GM21786 (cell line): ENCODE measurements at regions not wholly inside any gene's neighbourhood (a gene's known extent, or its start where the extent isn't known, plus 50 kb on each side); places are given as distances from the start of the nearest gene placed in this dataset.
"Not testable (repeated sequence)": the region's sequence is repeated elsewhere in the genome, so short reads cannot be mapped to it uniquely, and the experiment has no call there.

Experiments used
- ATAC-seq: cut with Tn5 transposase; IDR thresholded peaks from one replicate; pipeline ENCODE4 v1.9.1; 2021; ENCODE audit not compliant: unreplicated experiment

DNA sequence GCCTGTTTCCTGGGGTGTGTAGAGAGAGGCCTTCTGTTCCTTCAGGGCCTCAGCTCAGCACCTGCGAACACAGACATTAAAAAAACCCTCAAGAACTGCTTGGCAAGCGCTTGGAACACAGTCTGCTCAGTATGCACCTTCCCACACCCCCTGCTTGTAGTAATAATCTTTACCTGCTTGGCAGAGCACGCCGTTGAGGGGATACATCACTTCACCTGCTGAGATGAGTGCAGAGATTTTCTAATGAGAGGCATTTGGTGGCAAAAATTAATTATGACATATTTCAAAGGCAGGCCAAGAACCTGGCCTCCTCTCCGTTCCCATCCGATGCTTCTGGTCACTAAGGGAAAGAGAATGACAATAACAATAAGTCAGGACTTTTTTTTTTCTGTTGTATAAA lies 93.4 kb upstream of the DPP6 start:
- ATAC-seq: not testable (repeated sequence)

DNA sequence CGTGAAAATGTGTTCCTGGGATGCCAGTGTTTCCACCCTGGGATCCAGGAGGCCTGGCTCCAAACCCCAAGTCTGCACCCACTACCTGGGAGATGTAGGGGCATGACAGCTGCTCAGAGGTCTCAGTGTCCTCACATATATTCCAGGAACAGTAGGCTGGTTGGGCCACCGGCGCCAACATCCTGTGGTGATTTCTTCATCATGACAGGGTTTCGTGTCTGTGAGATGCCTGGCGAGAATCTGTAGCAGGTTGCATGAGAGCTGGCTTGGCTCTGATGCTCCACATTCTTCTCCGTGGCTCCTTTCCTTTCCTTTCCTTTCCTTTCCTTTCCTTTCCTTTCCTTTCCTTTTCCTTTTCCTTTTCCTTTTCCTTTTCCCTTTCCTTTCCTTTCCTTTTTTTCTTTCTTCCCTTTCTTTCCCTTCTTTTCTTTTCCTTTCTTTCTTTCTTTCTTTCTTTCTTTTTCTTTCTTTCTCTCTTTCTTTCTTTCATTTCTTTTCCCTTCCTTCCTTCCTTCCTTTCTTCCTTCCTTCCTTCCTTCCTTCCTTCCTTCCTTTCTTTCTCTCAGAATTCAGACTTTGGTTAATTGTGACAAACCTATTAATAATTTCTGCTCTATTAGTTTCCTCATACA lies 87.6 kb upstream of the DPP6 start:
- not testable (repeated sequence) for ATAC-seq

DNA sequence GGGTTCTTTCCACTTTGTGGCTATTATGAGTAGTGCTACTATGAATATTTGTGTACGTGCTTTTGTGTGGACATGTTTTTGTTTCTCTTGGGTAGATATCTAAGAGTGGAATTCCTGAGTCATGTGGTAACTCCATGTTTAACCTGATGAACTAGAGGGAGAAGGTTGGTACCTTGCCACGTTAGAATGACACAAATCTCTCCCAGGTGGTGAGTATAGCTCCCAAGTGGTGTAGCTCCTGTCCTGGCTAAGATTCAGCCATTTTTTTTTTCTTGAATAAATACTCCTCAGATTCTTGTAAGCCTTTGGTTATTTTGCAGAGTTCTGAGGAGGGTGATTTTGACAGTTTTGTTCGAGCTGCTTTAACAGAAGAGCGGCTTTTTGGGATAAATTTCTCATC lies 83.2 kb upstream of the DPP6 start:
- not testable (repeated sequence) for ATAC-seq

DNA sequence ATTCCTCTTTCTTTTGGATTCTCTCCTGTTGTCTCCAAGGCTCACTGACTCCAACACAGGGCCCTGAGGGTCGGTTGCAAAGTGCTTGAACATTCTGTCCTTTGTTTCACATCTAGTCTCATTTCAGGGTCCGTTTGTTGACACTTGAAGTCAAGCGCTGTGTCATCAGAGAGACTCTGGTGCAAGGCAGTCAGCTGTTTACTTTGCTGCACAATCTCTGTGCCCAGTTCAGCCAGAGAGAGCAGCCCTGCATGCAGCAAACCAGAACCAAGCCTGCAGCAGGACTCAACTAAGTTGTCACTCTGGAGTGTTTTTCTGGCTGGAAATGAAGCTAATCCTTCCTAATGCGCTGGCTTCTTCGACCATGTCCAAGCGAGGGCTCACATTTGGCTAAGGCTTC lies 77.6 kb upstream of the DPP6 start:
- ATAC-seq: not testable (repeated sequence)

DNA sequence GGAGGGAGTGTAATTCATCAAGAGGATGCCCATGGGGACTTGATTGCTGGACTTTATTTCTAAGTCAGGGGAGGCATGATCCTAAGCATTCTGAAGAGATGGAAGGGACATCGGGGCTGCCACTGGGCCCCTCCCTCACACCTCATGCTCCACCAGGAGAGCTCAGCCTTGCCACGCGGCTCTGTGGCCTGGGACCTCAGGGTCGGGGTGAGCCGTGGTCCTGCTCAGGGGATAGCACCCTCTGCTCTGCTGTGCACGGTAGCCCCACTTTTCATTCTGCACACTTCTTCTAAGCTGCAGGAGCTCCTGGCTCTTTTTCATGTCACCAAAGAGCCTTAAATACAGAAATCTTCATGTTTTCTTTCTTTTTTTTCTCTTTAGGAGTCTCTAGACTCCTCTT lies 75.5 kb upstream of the DPP6 start:
- not testable (repeated sequence) for ATAC-seq

DNA sequence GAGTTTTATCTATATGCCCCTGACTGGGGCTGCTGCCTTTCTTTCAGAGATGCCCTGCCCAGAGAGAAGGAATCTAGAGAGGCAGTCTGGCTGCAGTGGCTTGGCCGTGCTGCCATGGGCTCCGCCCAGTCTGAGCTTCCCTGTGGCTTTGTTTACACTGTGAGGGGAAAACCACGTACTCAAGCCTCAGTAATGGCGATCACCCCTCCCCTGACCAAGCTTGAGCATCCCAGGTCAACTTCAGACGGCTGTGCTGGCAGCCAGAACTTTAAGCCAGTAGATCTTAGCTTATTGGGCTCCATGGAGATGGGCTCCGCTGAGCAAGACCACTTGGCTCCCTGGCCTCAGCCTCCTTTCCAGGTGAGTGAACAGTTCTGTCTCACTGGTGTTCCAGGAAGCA lies 69.0 kb upstream of the DPP6 start:
- not testable (repeated sequence) for ATAC-seq

DNA sequence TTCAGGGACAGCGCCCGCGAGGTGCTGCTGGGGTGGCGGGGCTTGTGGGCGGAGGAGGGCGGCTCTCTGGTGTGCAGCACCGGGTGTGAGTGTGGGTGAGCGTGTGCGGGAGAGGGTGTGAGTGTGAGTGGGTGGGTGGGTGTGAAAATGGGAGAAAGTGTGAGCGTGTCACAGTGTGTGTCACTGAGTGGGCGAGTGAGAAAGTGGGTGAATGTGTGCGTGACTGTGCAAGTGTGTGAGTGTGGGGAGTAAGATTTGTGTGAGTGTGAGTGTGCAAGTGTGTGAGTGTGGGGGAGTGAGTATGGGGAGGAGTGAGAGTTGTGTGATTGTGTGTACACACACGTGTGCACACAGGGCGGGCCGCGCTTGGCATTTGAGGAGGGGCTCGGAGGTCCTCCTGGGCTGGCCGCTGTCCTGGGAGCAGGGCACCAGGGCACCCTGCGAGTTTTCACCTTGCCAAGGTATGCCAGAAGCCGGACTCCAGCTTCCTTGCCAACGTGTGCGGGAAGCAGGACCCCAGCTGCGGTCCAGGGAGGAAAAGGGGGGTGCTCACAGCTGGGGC lies 63.1 kb upstream of the DPP6 start:
- not testable (repeated sequence) for ATAC-seq

DNA sequence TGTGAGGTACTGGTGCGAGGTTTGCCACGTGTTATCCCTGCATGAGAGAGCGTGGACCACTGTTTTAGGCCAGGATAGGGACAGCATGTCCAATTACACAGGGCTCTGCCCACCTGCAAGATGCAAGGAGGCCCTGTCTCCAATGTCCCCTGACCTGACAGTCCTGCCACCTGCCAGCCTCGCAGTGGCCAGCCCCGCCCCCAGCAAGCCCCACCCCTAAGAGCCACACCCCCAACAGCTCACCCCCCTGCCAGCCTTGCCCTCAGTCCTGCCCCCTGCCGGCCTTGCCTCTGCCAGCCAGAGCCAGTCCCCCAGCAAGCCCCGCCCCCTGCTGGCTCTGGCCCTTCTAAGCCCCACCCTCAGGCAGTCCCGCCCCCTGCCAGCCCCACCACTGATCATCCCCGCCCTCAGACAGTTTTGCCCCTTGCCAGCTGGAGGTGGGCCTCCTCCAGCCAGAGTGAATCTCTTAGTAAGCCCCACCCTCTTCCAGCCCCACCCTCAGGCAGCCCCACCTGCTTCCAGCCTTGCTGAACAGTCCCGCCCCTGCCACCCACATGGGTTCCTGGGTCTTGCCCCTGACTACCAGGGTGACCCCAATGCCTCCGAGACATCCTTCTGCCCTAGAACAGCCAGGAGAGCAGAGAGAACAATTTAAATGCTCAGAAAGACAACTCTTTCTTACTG lies 62.3 kb upstream of the DPP6 start:
- not testable (repeated sequence) for ATAC-seq

DNA sequence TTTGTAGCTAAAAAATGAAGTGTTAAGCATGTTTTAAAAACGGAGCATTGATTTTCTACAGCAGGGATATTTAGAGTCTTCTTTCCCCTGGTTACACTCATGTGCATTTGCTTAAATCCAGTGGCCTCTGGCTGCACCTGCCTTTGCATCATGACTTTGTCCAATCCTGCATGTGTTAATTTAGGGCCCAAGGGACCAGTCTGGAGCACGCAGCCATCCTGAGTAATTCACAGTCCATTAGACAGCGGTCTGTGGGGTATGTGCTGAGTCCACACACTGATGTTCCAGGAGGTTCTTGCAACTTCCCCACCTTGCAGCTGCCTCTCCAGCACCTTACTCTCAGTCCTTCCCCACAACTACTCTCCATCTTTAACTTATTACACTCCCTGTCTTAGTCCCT lies 60.7 kb upstream of the DPP6 start:
- not testable (repeated sequence) for ATAC-seq

DNA sequence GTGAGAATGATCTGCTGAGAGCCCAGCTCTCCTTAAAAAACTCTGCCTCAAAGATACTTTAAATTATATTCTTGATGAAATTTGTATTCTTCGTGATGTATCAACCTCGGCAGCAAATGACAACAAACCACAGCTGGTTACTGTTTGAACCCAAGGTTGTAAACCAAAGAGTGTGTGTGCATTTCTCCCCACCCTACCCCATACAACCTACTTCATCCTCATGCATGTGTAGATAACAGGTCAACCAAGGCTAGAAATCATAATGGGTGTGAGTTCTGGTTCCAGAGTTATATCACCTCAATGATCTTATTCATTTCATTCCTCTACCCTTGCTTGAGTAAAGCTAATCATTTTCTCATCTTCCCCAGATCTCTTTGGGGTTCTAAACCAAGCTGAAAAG lies 58.8 kb upstream of the DPP6 start:
- not testable (repeated sequence) for ATAC-seq

DNA sequence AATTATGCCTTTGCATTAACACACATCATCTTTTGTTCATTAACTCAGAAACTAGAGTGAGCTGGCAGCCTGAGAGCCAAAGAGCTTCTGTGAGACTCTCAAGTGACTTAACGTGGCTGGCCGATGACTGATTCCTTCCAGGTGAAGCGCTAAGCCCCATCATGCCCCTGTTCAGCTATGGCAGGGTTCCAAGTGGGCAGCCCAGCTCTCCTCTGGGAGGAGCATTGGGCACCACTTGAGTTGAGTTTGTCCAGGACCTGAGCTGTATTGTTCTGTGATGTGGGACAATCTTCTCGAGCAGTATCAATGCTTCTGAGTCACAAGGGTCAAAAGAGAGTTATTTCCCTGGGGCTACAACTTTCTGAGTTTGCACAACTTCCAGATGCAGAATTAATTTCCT lies 53.3 kb upstream of the DPP6 start:
- not testable (repeated sequence) for ATAC-seq
